Amniotic epithelial cell (primary cell): ENCODE measurements at regions not wholly inside any gene's neighbourhood (a gene's known extent, or its start where the extent isn't known, plus 50 kb on each side); places are given as distances from the start of the nearest gene placed in this dataset.
"Not testable (repeated sequence)": the region's sequence is repeated elsewhere in the genome, so short reads cannot be mapped to it uniquely, and the experiment has no call there.

ENCODE experiments used
- DNase-seq: peaks from one replicate; pipeline ENCODE4 v3.0.0-alpha.2; 2010; ENCODE audit warnings: low read depth

DNA sequence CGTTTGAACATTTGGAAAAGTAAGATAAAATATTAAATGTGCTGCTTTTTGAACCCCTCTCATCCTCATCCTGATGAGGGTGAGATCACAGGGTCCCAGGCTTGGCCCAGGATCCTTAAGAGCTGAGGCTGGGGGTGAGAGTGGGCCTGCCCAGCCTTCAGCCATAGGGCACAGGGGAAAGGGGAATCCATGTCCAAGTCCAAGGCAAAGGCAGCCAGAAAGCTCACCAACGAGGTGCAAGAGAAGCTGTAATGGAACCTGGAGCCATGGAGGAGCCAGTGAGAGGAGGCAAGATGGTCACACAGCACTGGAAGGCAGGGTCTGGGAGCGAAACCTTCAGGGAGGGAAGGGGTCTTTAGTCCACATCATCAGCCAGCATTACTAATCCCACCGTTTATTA lies 191.9 kb downstream of the RRAGC start:
- DNase-seq, result no peak

DNA sequence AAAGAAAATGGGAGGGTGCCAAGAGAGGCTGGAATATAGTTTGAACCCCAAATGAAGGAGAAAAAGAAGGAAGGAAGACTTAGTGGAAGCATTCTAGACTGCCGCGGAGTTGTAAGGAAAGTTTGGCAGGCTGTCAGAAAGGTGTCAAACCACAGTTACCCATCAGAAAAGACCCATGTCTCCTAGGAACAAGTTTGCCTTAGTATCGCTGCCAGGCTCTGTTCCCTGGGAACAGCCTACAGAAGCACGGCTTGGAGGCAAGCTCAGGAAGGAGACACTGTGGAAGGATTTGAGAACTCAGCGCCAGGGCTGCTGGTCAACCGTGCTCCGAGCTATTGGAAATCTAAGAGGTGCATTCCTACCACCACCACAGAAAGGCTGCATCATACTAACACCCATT lies 197.4 kb downstream of the RRAGC start:
- no peak for DNase-seq

- no peak for DNase-seq
These were observed 200.7 kb downstream of the RRAGC start for GRCh38 chr1:38658883-38659282.

DNA sequence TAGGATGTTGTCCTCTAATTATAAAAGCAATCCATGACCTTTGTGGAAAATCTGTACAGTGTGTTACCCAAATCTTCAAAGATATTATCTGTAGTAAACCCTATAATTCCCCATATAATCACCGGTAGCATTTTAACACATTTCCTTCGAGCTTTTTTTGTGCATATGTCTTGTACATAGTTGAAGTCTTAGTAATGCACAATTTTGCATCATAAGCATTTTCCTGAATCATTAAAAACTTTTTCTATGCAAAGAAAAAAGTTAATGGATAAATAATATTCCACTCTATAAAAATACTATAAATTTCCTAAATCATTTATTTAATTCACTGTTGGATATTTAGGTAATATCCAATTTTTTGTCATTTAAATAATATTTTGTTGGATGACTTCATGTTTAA lies 201.7 kb downstream of the RRAGC start:
- DNase-seq, result no peak

DNA sequence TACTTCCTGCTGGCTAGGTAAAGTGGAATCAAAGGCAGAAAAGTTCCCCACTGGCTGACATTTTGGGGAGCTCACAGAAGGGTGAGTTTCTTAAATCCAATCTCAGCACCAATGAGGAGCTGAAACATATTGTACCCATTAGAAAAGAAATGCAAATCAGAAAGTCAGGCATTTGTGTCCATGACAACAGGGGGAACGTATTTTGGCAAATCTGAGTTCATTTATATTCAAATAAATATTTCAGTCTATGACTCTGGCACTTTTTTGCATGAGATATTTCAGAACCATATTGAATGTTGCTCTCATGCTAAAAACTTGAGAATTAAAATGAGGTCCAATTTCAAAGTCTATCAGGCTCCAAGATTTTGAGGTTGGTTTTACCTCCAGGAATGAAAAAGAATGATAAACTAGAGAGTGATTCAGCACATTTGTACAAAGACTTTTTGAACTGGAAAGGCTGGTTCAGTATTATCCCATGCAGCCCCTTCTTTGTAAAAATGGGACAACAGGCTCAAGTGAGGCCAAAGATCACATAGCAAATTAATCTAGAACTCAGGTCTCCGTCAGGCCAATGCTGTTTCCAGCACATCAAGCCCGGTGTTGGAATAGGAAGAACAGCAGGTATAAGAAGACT lies 202.2 kb downstream of the RRAGC start:
- no peak for DNase-seq

DNA sequence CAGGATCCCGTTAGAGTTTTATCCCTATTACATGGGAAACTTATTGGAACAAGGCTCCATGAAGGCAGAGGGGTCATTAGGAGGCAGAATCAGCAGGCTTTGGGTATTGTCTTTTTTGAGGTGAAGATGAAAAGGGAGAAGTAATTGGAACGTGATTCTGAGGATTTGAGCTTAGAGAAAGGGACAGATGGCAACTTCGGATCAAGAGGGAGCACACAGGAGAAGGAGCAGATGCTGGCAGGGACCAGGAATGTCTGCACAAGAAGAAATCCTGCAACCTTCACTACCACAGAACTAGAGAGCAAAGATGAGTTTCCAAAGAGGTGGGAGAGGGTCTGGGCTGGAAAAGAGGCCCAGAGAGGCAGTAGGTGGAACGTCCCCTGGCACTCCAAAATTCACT lies 202.8 kb downstream of the RRAGC start:
- no peak for DNase-seq

DNA sequence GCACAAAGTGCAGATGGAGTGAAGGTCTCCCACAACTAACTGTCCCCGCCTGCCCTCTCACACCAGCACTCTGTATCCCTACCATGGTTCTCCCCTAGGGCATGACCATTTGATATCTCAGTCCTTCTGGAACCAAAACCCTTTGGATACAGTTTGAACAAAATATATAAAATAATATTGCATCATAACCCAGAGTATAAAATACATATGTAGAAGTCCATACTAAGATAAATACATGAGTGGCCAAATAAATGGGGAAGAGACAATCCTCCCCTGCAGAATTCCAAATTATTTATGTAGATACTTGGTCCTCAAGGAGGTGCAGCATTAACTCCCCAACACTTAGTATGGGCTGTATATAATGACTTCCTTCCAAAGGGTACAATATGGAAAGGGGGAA lies 207.4 kb downstream of the RRAGC start:
- no peak for DNase-seq

GRCh38 chr1:38651669-38652068 lies 207.9 kb downstream of the RRAGC start:
- DNase-seq, result no peak

DNA sequence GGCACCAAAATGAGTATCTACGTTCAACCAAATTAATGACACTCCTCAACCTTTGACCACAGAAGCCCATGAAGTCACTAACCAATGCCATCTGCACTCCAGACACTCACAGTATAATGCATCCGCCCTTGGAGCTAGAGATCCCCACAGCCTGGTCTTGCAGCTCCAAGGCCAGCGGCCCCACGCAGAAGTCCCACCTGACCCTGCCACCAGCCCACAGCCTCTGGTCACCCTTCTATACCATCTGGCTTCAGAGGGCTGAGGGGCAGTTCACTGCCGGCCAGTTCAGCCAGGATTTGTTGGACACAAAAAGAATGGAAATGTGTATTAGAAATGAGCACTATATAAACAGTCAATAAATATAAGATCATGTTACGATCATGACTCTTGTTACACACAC lies 211.2 kb downstream of the RRAGC start:
- no peak for DNase-seq

DNA sequence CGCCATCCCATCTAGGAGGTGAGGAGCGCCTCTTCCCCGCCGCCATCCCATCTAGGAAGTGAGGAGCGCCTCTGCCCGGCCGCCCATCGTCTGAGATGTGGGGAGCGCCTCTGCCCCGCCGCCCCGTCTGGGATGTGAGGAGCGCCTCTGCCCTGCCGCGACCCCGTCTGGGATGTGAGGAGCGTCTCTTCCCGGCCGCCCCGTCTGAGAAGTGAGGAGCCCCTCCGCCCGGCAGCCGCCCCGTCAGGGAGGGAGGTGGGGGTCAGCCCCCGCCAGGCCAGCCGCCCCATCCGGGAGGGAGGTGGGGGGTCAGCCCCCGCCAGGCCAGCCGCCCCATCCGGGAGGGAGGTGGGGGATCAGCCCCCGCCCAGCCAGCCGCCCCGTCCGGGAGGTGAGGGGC lies 212.2 kb downstream of the RRAGC start:
- DNase-seq, result not testable (repeated sequence)

DNA sequence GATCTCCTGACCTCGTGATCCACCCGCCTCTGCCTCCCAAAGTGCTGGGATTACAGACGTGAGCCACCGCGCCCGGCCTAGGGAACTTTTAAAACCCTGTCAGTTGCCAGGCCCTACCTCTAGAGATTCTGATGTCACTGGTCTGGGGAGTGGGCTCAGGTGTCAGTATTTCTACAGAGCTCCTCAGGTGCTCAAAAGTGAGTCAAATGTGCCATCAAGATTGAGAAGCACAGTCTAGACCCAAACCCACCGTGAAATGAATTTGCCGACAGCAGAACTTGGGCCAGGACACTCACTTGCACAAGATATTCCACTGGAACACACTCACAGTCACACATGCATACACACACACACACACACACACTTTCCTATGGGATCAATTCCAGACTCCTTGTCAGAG lies 215.5 kb downstream of the RRAGC start:
- no peak for DNase-seq

- no peak for DNase-seq
These were observed 217.9 kb downstream of the RRAGC start for GRCh38 chr1:38641661-38642060.

- DNase-seq, result no peak
These were observed 219.2 kb downstream of the RRAGC start for GRCh38 chr1:38640371-38640770.

GRCh38 chr1:38628241-38628640 lies 231.3 kb downstream of the RRAGC start:
- DNase-seq, result no peak

GRCh38 chr1:38625939-38626338 lies 233.6 kb downstream of the RRAGC start:
- no peak for DNase-seq

GRCh38 chr1:38624336-38625039 lies 235.1 kb downstream of the RRAGC start:
- no peak for DNase-seq

DNA sequence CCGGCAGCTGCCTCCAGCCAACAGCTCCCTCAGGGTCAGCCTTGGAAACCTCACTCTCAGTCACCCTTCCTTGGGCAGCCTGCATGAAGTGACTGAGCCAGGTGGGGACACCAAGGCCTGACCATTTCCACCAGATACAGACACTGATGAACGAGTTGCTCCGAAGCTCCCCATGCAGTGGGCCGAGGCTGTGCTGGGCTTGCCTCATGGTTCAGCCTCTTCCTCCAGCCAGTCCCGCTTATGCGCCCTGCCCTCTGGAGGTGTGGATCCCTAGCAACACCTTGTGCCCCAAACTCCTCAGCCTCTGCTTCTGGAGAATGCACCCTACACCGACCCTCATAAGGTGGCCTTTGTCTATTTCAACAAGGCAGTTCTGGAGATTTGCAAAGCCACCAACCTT lies 236.0 kb downstream of the RRAGC start:
- DNase-seq, result no peak

GRCh38 chr1:38622197-38622596 lies 237.4 kb downstream of the RRAGC start:
- no peak for DNase-seq

GRCh38 chr1:38616846-38617245 lies 242.7 kb downstream of the RRAGC start:
- no peak for DNase-seq

- DNase-seq, result no peak
These were observed 243.9 kb downstream of the RRAGC start for GRCh38 chr1:38615680-38616079.

- DNase-seq, result no peak
These were observed 244.7 kb downstream of the RRAGC start for GRCh38 chr1:38614861-38615260.

GRCh38 chr1:38613996-38614395 lies 245.6 kb downstream of the RRAGC start:
- DNase-seq, result no peak

GRCh38 chr1:38612951-38613350 lies 246.6 kb downstream of the RRAGC start:
- no peak for DNase-seq

DNA sequence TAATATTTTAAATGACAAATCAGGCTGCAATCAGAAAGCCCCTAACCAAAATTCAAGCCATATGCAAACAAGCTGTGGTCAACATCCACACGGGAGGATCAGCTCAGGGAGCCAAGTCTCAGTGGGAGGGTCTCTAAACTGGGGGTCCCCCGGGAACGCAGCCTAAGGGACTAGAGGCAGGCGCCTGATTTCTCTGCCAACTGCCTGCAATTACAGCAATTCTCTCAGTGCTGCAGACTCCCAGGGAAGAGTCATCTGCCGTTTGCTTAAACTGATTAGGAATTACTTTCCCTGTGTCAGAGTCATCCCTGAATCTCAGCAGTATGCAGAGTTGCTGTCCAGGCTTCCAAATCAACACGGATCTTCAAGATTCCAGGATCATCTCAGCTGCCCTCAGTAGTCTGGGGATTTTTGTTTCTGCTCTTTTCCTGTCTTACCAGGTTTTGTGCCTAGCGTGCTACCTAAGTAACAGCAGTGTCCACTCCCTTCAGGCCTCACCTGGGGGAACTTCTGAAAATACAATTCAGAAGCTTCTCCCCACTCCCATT lies 247.8 kb downstream of the RRAGC start:
- DNase-seq, result no peak
